ENCODE measurements at regions not wholly inside any gene's neighbourhood (a gene's known extent, or its start where the extent isn't known, plus 50 kb on each side); places are given as distances from the start of the nearest gene placed in this dataset.
"Not testable (repeated sequence)": the region's sequence is repeated elsewhere in the genome, so short reads cannot be mapped to it uniquely, and the experiment has no call there.

DNA sequence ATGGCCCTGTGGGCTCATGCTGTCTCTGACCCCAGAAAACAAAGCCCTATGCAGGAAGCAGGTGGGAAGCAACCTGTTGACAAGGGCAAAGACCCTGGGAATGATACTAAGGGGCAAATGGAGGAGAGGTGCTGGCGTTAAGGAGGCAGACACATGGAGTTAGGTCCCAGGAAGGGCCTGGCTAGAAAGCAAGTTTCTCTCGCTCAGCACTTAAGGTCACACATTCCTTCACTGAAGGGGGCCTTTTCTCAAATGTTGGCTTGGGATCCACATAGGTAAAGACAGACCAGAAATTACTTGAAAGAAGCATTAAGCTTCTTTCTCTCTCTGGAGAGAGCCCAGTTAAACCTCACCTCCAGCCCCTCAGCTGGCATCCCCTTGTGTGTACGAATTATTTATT is 155.7 kb downstream of the ADRA2C start:
- TF ChIP-seq, protein P1, sequence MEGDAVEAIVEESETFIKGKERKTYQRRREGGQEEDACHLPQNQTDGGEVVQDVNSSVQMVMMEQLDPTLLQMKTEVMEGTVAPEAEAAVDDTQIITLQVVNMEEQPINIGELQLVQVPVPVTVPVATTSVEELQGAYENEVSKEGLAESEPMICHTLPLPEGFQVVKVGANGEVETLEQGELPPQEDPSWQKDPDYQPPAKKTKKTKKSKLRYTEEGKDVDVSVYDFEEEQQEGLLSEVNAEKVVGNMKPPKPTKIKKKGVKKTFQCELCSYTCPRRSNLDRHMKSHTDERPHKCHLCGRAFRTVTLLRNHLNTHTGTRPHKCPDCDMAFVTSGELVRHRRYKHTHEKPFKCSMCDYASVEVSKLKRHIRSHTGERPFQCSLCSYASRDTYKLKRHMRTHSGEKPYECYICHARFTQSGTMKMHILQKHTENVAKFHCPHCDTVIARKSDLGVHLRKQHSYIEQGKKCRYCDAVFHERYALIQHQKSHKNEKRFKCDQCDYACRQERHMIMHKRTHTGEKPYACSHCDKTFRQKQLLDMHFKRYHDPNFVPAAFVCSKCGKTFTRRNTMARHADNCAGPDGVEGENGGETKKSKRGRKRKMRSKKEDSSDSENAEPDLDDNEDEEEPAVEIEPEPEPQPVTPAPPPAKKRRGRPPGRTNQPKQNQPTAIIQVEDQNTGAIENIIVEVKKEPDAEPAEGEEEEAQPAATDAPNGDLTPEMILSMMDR (conservative IDR thresholded peaks at IDR 0.05; ENCODE audit: low read length), result not testable (repeated sequence)
- TF ChIP-seq EZH2phosphoT487 (IDR thresholded peaks at IDR 0.05; ENCODE audit: borderline replicate concordance), result not testable (repeated sequence)

All from Loucy (cell line).